GM21825 (cell line): ENCODE measurements at regions not wholly inside any gene's neighbourhood (a gene's known extent, or its start where the extent isn't known, plus 50 kb on each side); places are given as distances from the start of the nearest gene placed in this dataset.

Source experiments
- ATAC-seq: cut with Tn5 transposase; IDR thresholded peaks from one replicate; pipeline ENCODE4 v1.9.1; 2021; ENCODE audit warnings: mild to moderate bottlenecking, moderate library complexity; ENCODE audit not compliant: unreplicated experiment

DNA sequence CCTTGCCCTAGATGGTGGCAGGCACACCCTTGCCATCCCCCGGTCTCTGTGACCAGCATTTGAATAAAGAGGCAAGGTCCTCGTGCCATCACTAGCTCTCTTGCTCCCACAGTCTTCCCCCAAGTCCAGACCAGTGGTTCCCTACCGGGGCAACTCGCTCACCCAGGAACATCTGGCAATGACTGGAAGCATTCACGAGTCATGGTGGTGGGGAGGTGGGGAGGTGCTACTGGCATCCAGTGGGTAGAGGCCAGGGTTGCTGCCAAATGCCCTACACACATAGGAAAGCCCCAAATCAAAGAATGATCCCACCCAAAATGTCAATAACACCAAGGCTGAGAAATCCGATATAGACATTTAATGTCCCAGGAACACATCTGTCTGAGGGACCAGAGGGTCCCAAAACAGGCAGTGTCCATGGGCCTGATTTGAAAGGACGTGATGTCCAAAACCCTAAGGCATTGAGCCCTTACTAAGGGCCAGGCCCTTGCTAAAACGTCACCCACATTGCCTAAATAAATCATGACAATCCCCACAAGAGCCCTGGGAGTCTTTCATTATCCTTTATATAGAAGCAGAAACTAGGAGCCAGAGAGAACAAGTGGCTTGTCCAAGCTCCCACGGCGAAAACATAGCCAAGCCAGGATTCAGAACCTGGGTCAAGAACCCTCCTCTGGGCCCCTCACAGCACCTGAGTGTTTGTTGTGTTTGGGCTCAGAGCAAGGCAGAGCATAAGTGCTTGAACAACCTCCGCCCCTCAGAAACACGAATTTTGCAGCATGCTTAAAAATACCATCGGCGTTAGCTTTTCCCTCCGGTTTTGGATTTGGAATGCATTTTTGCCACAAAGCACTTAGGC, 119.3 kb upstream of the WWC1 start:
- ATAC-seq: no peak

GRCh38 chr5:168172760-168173223, 118.7 kb upstream of the WWC1 start:
- ATAC-seq: no peak

DNA sequence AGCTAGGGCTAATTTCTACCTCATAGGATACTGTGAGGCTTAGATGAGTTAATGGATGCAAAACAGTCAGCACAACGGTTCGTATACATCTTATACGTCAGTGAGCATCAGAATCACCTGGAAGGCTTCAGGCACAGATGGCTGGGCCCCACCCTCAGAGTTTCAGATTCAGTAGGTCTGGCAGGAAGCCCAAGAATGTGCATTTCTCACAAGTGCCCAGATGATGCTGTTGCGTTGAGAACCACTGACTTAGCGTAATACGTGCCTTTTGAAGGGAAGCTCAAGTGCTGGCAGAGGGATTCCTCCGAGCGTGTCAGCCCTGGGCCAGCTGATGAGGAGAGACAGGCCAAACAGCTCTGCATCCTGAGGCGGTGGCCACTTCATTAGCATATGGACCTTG, 117.1 kb upstream of the WWC1 start:
- no peak for ATAC-seq

DNA sequence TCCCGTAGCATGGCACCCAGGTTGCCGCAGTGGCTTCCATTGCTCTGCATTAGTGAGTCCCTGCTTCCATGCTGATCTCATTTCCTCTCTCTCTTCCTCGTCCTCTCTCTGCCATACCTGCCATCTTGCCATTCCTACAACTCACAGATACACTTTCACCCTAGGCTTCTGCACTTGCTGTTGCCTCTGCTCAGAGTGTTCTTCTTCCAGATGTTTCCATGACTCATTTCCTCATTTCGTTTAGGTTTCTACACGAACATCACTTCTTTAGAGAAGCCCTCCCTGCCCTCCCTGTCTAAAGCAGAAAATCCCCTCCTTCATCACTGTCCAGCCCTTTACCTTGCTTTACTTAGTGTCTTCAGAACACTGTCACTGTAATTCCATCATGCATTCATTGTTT, 115.2 kb upstream of the WWC1 start:
- ATAC-seq: no peak

DNA sequence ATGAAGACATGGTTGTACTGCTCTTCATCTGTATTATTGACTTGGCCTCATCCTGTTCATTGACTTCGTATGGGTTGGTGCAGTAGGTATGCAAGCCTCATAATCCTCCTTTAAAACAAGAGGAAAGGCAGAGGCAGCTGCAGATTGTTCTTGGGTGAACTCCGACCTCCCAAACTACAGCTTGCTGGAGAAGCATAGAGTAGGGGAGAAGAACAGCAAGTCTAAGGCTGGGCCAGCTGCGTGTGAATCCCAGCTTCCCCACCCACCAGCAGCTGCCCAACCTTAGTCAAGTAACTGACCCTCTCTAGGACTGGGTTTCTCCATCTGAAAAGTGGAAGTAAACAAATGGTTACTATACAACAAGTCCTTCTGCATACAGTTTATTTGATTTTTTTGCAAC, 114.5 kb upstream of the WWC1 start:
- ATAC-seq: no peak

DNA sequence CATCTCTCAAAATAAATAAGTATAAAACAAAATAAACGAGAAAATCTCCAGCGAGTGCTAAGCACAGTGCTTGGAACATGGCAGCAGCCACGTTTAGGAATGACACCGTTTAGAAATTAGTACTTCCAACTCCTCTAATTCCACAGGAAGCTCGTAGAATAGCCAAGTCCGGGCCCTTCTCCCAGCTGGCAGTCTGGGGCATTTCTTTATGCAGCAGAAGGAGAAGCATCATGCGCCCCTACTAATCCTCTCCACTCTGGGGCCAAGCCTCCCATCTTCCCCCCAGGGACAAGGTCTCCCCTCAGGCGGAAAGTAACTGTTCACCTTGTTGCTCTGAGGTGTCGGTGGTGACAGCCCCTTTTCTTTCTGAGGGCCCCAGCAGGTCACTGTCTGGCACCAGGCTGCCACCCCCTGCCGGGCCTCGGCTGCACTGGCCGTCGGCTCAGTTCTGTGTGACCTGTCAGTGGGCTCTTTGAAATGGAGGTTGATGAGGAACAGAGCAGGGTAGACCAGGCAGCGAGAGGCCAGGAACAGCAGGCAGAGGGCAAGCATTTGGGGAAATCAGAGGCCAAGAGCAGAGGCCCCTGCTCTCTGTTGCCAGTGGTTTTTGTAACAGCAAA, 113.5 kb upstream of the WWC1 start:
- no peak for ATAC-seq

GRCh38 chr5:168179192-168179593, 112.3 kb upstream of the WWC1 start:
- no peak for ATAC-seq

GRCh38 chr5:168182269-168182668, 109.2 kb upstream of the WWC1 start:
- no peak for ATAC-seq

GRCh38 chr5:168184103-168184502, 107.3 kb upstream of the WWC1 start:
- no peak for ATAC-seq

DNA sequence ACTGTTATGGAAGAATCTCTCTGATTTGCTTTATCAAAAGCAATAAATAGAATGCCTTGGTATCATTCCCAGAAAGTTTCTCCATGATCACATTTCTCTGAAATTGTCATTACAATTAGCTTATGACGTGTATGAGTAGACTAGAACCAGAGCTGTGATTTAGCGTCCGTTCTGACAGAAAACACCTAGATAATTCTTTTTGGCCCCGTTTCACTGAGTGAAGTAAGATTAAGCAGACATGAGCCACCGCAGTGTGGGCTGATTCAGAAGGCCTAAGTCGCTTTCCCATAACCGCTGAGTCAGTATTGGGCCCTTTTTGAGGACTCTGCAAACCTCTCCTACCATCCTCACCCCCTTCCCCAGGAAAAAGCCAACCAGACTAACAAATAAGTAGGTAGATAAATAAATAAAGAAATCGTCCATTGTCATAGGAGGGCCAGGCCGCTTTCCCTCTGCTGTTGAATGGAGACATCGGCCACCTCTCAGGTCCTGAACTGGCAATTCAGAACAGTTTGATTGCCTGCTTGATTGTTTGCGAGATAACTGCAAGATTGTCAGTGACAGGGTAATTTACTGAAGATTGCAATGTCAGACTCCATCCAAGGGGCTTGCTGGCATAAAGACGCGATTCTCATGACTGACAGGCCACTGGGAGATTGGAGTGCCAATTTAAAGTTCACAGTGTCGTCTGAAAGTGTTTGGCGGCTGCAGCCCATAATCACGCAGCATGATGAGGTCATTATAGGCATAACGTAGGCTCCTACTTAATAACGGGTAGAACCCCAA, 105.0 kb upstream of the WWC1 start:
- no peak for ATAC-seq

GRCh38 chr5:168187614-168188013, 103.8 kb upstream of the WWC1 start:
- no peak for ATAC-seq

DNA sequence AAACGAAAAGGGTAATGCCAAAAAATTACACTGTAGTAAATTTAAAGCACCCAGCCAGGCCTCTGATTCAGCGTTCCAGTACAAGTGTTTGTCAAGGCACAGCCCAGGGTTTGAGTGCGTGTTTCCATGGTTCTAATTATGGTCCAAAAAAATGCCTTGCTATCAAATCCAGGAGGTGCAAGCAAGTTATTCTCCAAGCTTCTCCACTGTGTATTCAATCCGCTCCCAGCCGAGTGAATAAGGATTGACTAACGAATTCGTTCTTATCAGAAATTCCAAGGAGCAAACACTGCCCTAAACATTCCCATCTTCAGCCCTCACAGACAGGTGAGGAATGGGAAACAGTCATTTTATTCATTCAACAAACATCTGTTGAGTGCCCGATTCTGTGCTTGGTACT, 103.3 kb upstream of the WWC1 start:
- no peak for ATAC-seq

GRCh38 chr5:168192120-168192519, 99.3 kb upstream of the WWC1 start:
- no peak for ATAC-seq

DNA sequence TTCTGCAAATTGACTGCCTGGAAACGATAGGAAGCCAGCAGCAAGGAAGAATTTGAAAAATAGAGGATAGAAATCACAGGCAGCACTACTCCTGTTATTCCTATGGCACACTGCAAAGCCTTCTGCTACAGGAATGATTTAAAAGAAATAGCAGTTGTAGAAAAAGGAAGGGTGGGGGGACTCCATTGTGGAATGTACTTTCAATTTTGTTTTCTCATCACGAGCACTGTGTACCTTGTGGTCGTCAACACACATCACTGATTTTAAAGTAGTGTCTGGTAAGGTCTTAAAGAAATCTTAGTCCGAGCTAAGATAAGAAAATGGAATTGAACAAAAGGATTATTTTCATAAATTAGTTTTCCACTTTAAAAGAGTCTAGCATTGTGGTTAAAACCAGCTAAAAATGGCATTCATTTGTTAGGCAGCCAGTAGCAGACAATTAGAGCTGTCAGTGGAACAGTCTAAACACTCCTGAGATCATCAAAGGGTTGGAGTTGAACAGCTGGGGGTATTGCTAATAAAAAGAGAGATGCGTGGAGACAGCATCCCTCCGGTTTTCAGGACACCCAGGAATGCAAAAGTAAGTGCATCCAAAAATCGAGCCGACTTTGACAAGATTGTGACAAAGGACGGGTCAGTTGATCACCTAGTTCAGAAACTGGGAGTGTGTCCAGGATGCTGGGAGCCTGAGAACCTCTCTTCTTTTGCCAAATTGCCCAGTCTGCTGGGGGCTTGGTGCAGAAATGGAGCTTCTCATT, 97.8 kb upstream of the WWC1 start:
- ATAC-seq: no peak

DNA sequence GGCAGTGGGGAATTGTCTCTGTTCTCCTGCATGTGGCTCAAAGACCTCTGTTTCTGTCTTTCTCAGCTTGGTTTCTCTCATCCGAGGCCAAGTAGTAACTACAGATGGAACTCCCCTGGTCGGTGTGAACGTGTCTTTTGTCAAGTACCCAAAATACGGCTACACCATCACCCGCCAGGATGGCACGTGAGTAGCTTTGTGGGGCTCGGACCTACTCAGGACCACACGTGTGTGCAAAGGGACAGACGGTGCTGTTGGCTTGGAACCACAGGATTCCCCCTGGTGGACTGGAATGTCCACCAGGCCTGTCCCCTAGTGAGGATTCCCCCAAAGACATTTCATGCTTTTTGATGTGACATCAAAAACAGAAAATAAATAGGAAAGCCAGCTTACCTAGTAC, 96.3 kb upstream of the WWC1 start:
- no peak for ATAC-seq

- no peak for ATAC-seq
These were observed 93.1 kb upstream of the WWC1 start for GRCh38 chr5:168198359-168198758.

- no peak for ATAC-seq
These were observed 88.4 kb upstream of the WWC1 start for GRCh38 chr5:168202996-168203395.

DNA sequence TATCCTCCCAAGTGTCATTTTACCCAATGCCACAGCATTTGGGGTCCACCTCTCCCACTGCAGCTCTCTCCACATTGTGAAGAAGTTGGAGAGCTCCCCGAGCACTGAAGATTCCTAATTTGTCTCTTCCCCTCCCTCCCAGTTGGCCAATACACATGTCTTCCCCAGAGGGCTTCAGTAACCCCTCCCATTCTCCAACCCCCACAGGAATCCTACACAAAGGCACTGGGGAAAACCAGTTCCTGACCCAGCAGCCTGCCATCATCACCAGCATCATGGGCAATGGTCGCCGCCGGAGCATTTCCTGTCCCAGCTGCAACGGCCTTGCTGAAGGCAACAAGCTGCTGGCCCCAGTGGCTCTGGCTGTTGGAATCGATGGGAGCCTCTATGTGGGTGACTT, 87.3 kb upstream of the WWC1 start:
- no peak for ATAC-seq

DNA sequence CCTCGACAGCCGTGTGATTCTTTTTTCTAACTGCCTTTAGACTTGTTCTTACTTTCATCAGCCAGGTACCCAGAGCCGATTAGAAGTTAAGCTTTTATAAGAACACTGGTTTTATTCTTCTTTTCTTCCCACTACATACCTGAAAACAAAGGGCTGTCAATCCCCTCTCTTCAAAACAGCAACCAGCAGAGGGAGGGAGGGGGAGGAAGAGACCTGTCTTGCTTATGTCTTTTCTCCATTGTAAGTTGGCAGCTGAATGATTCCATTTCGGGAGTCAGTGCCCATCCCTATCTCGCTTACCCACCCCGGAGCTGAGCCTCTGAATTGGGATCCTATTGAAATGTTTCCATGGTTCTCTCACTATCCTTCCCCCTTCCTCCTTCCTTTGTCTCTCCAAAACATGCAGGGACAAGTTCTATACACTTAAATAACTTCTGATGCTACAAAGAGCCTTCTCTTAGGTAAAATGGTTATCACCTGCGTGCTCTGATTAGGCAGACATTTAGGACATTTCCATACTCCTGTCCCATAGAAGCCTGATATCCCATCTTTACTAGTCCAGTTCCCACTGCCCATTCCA, 83.9 kb upstream of the WWC1 start:
- no peak for ATAC-seq

GRCh38 chr5:168209244-168209995, 82.0 kb upstream of the WWC1 start:
- ATAC-seq: no peak
